ENCODE measurements at regions not wholly inside any gene's neighbourhood (a gene's known extent, or its start where the extent isn't known, plus 50 kb on each side); places are given as distances from the start of the nearest gene placed in this dataset.

DNA sequence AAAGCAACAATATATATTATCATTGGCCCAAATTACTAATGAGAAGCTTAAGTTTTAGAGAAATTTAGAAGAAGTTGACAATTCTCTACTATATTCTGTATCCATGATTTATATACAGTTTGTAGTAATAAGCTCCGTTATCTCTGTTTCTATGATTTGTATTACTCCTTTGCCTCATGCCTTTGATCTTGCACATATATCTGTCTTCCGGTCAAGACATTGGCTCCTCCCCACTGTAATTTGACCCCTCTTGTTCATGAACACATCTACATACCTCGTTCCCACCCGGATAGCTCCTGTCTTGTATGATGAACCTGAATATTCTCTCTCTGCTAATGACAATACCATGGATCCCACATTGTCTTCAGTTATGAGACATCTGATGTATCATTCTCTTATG is 581.0 kb upstream of the RGS18 start:
- Histone ChIP-seq H3K4me1 (ENCODE audit: control insufficient read depth, low read length) (peaks cover 4% of the 10 kb centered on the region), H3K4me2 (ENCODE audit: low read length) (no peak overlapping the region), H3F3A (ENCODE audit: control insufficient read depth, insufficient read depth) (no peaks in the 10 kb centered on the region), H3K79me2 (ENCODE audit: control insufficient read depth, low read length) (no peaks in the 10 kb centered on the region), H3K9me3 (ENCODE audit: control insufficient read depth, insufficient read depth, low read length) (no peaks in the 10 kb centered on the region), H3K27me3 (ENCODE audit: control insufficient read depth, low read length) (no peaks in the 10 kb centered on the region), H4K20me1 (ENCODE audit: control insufficient read depth, insufficient read depth, low read depth, low read length) (no peaks in the 10 kb centered on the region), H3K9me2 (replicated peaks; ENCODE audit: control insufficient read depth, low read length) (no peaks in the 10 kb centered on the region), H3K4me3 (ENCODE audit: low read length) (no peak overlapping the region), H3K36me3 (ENCODE audit: control insufficient read depth, low read length) (no peaks in the 10 kb centered on the region), H3K27ac (ENCODE audit: low read depth, low read length) (no peak overlapping the region)
- TF ChIP-seq, protein P1, sequence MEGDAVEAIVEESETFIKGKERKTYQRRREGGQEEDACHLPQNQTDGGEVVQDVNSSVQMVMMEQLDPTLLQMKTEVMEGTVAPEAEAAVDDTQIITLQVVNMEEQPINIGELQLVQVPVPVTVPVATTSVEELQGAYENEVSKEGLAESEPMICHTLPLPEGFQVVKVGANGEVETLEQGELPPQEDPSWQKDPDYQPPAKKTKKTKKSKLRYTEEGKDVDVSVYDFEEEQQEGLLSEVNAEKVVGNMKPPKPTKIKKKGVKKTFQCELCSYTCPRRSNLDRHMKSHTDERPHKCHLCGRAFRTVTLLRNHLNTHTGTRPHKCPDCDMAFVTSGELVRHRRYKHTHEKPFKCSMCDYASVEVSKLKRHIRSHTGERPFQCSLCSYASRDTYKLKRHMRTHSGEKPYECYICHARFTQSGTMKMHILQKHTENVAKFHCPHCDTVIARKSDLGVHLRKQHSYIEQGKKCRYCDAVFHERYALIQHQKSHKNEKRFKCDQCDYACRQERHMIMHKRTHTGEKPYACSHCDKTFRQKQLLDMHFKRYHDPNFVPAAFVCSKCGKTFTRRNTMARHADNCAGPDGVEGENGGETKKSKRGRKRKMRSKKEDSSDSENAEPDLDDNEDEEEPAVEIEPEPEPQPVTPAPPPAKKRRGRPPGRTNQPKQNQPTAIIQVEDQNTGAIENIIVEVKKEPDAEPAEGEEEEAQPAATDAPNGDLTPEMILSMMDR (IDR thresholded peaks at IDR 0.05; ENCODE audit: low read depth, low read length, poor library complexity, severe bottlenecking) = no peak
- TF ChIP-seq EZH2phosphoT487 (IDR thresholded peaks at IDR 0.05; ENCODE audit: borderline replicate concordance, low read length) = no peak

DNA sequence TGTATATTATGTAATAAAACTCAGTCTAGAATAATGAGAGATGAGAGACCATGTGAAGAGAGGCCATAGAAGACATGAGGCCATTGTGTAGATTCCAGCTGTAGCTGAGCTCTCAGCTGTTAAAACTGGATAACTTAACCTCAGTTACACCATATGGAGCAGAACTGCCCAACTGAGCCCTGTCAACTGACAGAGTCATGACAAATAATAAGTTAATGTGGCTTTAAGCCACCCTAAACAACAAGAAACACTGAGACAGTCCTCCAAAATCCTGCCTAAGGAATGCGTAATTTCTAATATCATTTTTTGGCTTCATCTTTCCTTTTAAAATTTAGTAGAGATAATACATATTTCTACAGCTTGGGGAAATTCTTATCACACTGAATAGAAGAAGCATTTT is 580.0 kb upstream of the RGS18 start:
- Histone ChIP-seq H3K27me3 (ENCODE audit: control insufficient read depth, low read length) (no peaks in the 10 kb centered on the region), H4K20me1 (ENCODE audit: control insufficient read depth, insufficient read depth, low read depth, low read length) (no peaks in the 10 kb centered on the region), H3F3A (ENCODE audit: control insufficient read depth, insufficient read depth) (no peaks in the 10 kb centered on the region), H3K36me3 (ENCODE audit: control insufficient read depth, low read length) (no peaks in the 10 kb centered on the region), H3K9me2 (replicated peaks; ENCODE audit: control insufficient read depth, low read length) (no peaks in the 10 kb centered on the region), H3K4me2 (ENCODE audit: low read length) (no peak overlapping the region), H3K79me2 (ENCODE audit: control insufficient read depth, low read length) (no peaks in the 10 kb centered on the region), H3K9me3 (ENCODE audit: control insufficient read depth, insufficient read depth, low read length) (no peaks in the 10 kb centered on the region), H3K4me1 (ENCODE audit: control insufficient read depth, low read length) (peaks cover 10% of the 10 kb centered on the region), H3K27ac (ENCODE audit: low read depth, low read length) (no peak overlapping the region), H3K4me3 (ENCODE audit: low read length) (no peak overlapping the region)
- TF ChIP-seq, protein P1 (IDR thresholded peaks at IDR 0.05; ENCODE audit: low read depth, low read length, poor library complexity, severe bottlenecking) = no peak
- no peak for TF ChIP-seq EZH2phosphoT487 (IDR thresholded peaks at IDR 0.05; ENCODE audit: borderline replicate concordance, low read length)

DNA sequence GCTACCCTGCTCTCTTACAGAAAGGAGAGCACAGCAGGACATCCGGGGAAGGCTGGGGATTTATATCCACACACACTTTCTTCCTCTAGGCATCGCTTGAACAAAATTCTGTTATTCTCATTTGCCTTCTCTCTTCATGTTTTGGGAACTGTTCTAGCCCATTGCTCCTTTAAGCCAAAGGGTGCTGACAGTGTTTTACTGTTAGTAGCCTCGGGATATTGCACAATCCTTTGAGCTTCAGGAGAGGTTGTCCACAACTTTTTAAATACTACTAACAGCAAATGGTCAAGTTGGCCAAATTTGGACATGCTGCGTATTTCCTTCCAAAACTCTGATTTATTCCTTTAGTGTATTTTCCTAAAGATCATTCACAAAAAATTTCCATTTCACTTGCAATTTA is 579.2 kb upstream of the RGS18 start:
- Histone ChIP-seq H3F3A (ENCODE audit: control insufficient read depth, insufficient read depth) (no peaks in the 10 kb centered on the region), H3K79me2 (ENCODE audit: control insufficient read depth, low read length) (no peaks in the 10 kb centered on the region), H3K4me2 (ENCODE audit: low read length) (no peak overlapping the region), H3K27ac (ENCODE audit: low read depth, low read length) (no peak overlapping the region), H4K20me1 (ENCODE audit: control insufficient read depth, insufficient read depth, low read depth, low read length) (no peaks in the 10 kb centered on the region), H3K4me1 (ENCODE audit: control insufficient read depth, low read length) (peaks cover 10% of the 10 kb centered on the region), H3K36me3 (ENCODE audit: control insufficient read depth, low read length) (no peaks in the 10 kb centered on the region), H3K27me3 (ENCODE audit: control insufficient read depth, low read length) (no peaks in the 10 kb centered on the region), H3K4me3 (ENCODE audit: low read length) (no peak overlapping the region), H3K9me3 (ENCODE audit: control insufficient read depth, insufficient read depth, low read length) (no peaks in the 10 kb centered on the region), H3K9me2 (replicated peaks; ENCODE audit: control insufficient read depth, low read length) (no peaks in the 10 kb centered on the region)
- TF ChIP-seq, protein P1 (IDR thresholded peaks at IDR 0.05; ENCODE audit: low read depth, low read length, poor library complexity, severe bottlenecking) = no peak
- no peak for TF ChIP-seq EZH2phosphoT487 (IDR thresholded peaks at IDR 0.05; ENCODE audit: borderline replicate concordance, low read length)

DNA sequence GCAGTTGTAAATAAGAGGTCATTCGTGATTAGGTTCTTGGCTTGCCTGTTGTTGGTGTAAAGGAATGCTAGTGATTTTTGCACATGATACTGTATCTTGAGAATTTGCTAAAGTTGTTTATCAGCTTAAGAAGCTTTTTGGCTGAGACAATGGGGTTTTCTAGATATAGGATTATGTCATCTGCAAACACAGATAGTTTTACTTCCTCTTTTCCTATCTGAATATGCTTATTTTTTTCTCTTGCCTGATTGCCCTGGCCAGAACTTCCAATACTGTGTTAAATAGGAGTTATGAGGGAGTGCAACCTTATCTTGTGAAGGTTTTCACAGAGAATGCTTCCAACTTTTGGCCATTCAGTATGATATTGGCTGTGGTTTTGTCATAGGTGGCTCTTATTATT is 576.1 kb upstream of the RGS18 start:
- Histone ChIP-seq H3F3A (ENCODE audit: control insufficient read depth, insufficient read depth) (no peaks in the 10 kb centered on the region), H3K9me3 (ENCODE audit: control insufficient read depth, insufficient read depth, low read length) (no peaks in the 10 kb centered on the region), H4K20me1 (ENCODE audit: control insufficient read depth, insufficient read depth, low read depth, low read length) (no peaks in the 10 kb centered on the region), H3K4me3 (ENCODE audit: low read length) (no peak overlapping the region), H3K9me2 (replicated peaks; ENCODE audit: control insufficient read depth, low read length) (no peaks in the 10 kb centered on the region; the same call in 1 of the 2 replicates), H3K36me3 (ENCODE audit: control insufficient read depth, low read length) (no peaks in the 10 kb centered on the region), H3K79me2 (ENCODE audit: control insufficient read depth, low read length) (no peaks in the 10 kb centered on the region), H3K27me3 (ENCODE audit: control insufficient read depth, low read length) (no peaks in the 10 kb centered on the region), H3K27ac (ENCODE audit: low read depth, low read length) (no peak overlapping the region), H3K4me2 (ENCODE audit: low read length) (no peak overlapping the region; the same call in 1 of the 2 replicates), H3K4me1 (ENCODE audit: control insufficient read depth, low read length) (peaks cover 10% of the 10 kb centered on the region)
- no peak for TF ChIP-seq EZH2phosphoT487 (IDR thresholded peaks at IDR 0.05; ENCODE audit: borderline replicate concordance, low read length)
- TF ChIP-seq, protein P1 (IDR thresholded peaks at IDR 0.05; ENCODE audit: low read depth, low read length, poor library complexity, severe bottlenecking) = no peak
